ENCODE measurements at regions not wholly inside any gene's neighbourhood (a gene's known extent, or its start where the extent isn't known, plus 50 kb on each side); places are given as distances from the start of the nearest gene placed in this dataset.

GRCh38 chr7:146002431-146003078 is 114.0 kb upstream of the CNTNAP2 start:
- Histone ChIP-seq H3K36me3 (ENCODE audit: control insufficient read depth in 1 of 2, insufficient read depth in 2 of 2, low read length in 2 of 2) (no peaks in the 10 kb centered on the region), H3K27me3 (ENCODE audit: low read depth, low read length) (no peaks in the 10 kb centered on the region), H3K4me3 (ENCODE audit: low read depth in 1 of 2, low read length in 2 of 2) (no peak overlapping the region), H3K9me3 (ENCODE audit: control insufficient read depth in 1 of 2, low read length in 2 of 2) (no peaks in the 10 kb centered on the region), H3K4me1 (ENCODE audit: control insufficient read depth in 1 of 2, insufficient read depth in 2 of 2, low read length in 2 of 2) (no peaks in the 10 kb centered on the region), H3K27ac (ENCODE audit: low read length) (no peak overlapping the region)

GRCh38 chr7:146002008-146002407 is 114.6 kb upstream of the CNTNAP2 start:
- no peaks in the 10 kb centered on the region for H3K9me3 ChIP-seq (ENCODE audit: control insufficient read depth in 1 of 2, low read length in 2 of 2)
- H3K4me1 ChIP-seq (ENCODE audit: control insufficient read depth in 1 of 2, insufficient read depth in 2 of 2, low read length in 2 of 2), result no peaks in the 10 kb centered on the region
- no peak overlapping the region for H3K4me3 ChIP-seq (ENCODE audit: low read depth in 1 of 2, low read length in 2 of 2)
- H3K36me3 ChIP-seq (ENCODE audit: control insufficient read depth in 1 of 2, insufficient read depth in 2 of 2, low read length in 2 of 2), result no peaks in the 10 kb centered on the region
- H3K27me3 ChIP-seq (ENCODE audit: low read depth, low read length), result no peaks in the 10 kb centered on the region
- no peak overlapping the region for H3K27ac ChIP-seq (ENCODE audit: low read length)

- H3K27me3 ChIP-seq (ENCODE audit: low read depth, low read length), result no peaks in the 10 kb centered on the region
- H3K27ac ChIP-seq (ENCODE audit: low read length), result no peak overlapping the region
- H3K4me1 ChIP-seq (ENCODE audit: control insufficient read depth in 1 of 2, insufficient read depth in 2 of 2, low read length in 2 of 2), result no peaks in the 10 kb centered on the region
- H3K4me3 ChIP-seq (ENCODE audit: low read depth in 1 of 2, low read length in 2 of 2), result no peak overlapping the region
- no peaks in the 10 kb centered on the region for H3K36me3 ChIP-seq (ENCODE audit: control insufficient read depth in 1 of 2, insufficient read depth in 2 of 2, low read length in 2 of 2)
- H3K9me3 ChIP-seq (ENCODE audit: control insufficient read depth in 1 of 2, low read length in 2 of 2), result no peaks in the 10 kb centered on the region
These were observed 115.7 kb upstream of the CNTNAP2 start for GRCh38 chr7:146000882-146001281.

GRCh38 chr7:145989469-145989868 is 127.1 kb upstream of the CNTNAP2 start:
- H3K27ac ChIP-seq (ENCODE audit: low read length), result no peak overlapping the region
- no peaks in the 10 kb centered on the region for H3K4me1 ChIP-seq (ENCODE audit: control insufficient read depth in 1 of 2, insufficient read depth in 2 of 2, low read length in 2 of 2)
- no peak overlapping the region for H3K4me3 ChIP-seq (ENCODE audit: low read depth in 1 of 2, low read length in 2 of 2)
- H3K27me3 ChIP-seq (ENCODE audit: low read depth, low read length), result no peaks in the 10 kb centered on the region
- H3K9me3 ChIP-seq (ENCODE audit: control insufficient read depth in 1 of 2, low read length in 2 of 2), result peaks cover 0 to 4% of the 10 kb centered on the region in 2 donors
- H3K36me3 ChIP-seq (ENCODE audit: control insufficient read depth in 1 of 2, insufficient read depth in 2 of 2, low read length in 2 of 2), result no peaks in the 10 kb centered on the region

- no peaks in the 10 kb centered on the region for H3K4me1 ChIP-seq (ENCODE audit: control insufficient read depth in 1 of 2, insufficient read depth in 2 of 2, low read length in 2 of 2)
- peaks cover 0 to 4% of the 10 kb centered on the region in 2 donors for H3K9me3 ChIP-seq (ENCODE audit: control insufficient read depth in 1 of 2, low read length in 2 of 2)
- H3K4me3 ChIP-seq (ENCODE audit: low read depth in 1 of 2, low read length in 2 of 2), result no peak overlapping the region
- H3K27me3 ChIP-seq (ENCODE audit: low read depth, low read length), result no peaks in the 10 kb centered on the region
- H3K36me3 ChIP-seq (ENCODE audit: control insufficient read depth in 1 of 2, insufficient read depth in 2 of 2, low read length in 2 of 2), result no peaks in the 10 kb centered on the region
- H3K27ac ChIP-seq (ENCODE audit: low read length), result no peak overlapping the region
These were observed 130.2 kb upstream of the CNTNAP2 start for GRCh38 chr7:145986248-145986874.

- Histone ChIP-seq H3K4me1 (ENCODE audit: control insufficient read depth in 1 of 2, insufficient read depth in 2 of 2, low read length in 2 of 2) (no peaks in the 10 kb centered on the region), H3K27ac (ENCODE audit: low read length) (no peak overlapping the region), H3K36me3 (ENCODE audit: control insufficient read depth in 1 of 2, insufficient read depth in 2 of 2, low read length in 2 of 2) (no peaks in the 10 kb centered on the region), H3K4me3 (ENCODE audit: low read depth in 1 of 2, low read length in 2 of 2) (no peak overlapping the region), H3K27me3 (ENCODE audit: low read depth, low read length) (no peaks in the 10 kb centered on the region), H3K9me3 (ENCODE audit: control insufficient read depth in 1 of 2, low read length in 2 of 2) (no peaks in the 10 kb centered on the region)
These were observed 137.8 kb upstream of the CNTNAP2 start for GRCh38 chr7:145978769-145979168.

GRCh38 chr7:145959981-145960380 is 156.6 kb upstream of the CNTNAP2 start:
- H3K27ac ChIP-seq (ENCODE audit: low read length), result no peak overlapping the region
- no peaks in the 10 kb centered on the region for H3K27me3 ChIP-seq (ENCODE audit: low read depth, low read length)
- H3K9me3 ChIP-seq (ENCODE audit: control insufficient read depth in 1 of 2, low read length in 2 of 2), result no peaks in the 10 kb centered on the region
- H3K36me3 ChIP-seq (ENCODE audit: control insufficient read depth in 1 of 2, insufficient read depth in 2 of 2, low read length in 2 of 2), result no peaks in the 10 kb centered on the region
- no peaks in the 10 kb centered on the region for H3K4me1 ChIP-seq (ENCODE audit: control insufficient read depth in 1 of 2, insufficient read depth in 2 of 2, low read length in 2 of 2)
- no peak overlapping the region for H3K4me3 ChIP-seq (ENCODE audit: low read depth in 1 of 2, low read length in 2 of 2)

GRCh38 chr7:145957160-145957890 is 159.3 kb upstream of the CNTNAP2 start:
- H3K27me3 ChIP-seq (ENCODE audit: low read depth, low read length), result no peaks in the 10 kb centered on the region
- no peaks in the 10 kb centered on the region for H3K9me3 ChIP-seq (ENCODE audit: control insufficient read depth in 1 of 2, low read length in 2 of 2)
- no peak overlapping the region for H3K4me3 ChIP-seq (ENCODE audit: low read depth in 1 of 2, low read length in 2 of 2)
- H3K4me1 ChIP-seq (ENCODE audit: control insufficient read depth in 1 of 2, insufficient read depth in 2 of 2, low read length in 2 of 2), result no peaks in the 10 kb centered on the region
- no peak overlapping the region for H3K27ac ChIP-seq (ENCODE audit: low read length)
- H3K36me3 ChIP-seq (ENCODE audit: control insufficient read depth in 1 of 2, insufficient read depth in 2 of 2, low read length in 2 of 2), result no peaks in the 10 kb centered on the region

GRCh38 chr7:145951566-145951965 is 165.0 kb upstream of the CNTNAP2 start:
- no peak overlapping the region for H3K27ac ChIP-seq (ENCODE audit: low read length)
- H3K4me3 ChIP-seq (ENCODE audit: low read depth in 1 of 2, low read length in 2 of 2), result no peak overlapping the region
- H3K4me1 ChIP-seq (ENCODE audit: control insufficient read depth in 1 of 2, insufficient read depth in 2 of 2, low read length in 2 of 2), result no peaks in the 10 kb centered on the region
- H3K9me3 ChIP-seq (ENCODE audit: control insufficient read depth in 1 of 2, low read length in 2 of 2), result no peaks in the 10 kb centered on the region
- H3K36me3 ChIP-seq (ENCODE audit: control insufficient read depth in 1 of 2, insufficient read depth in 2 of 2, low read length in 2 of 2), result no peaks in the 10 kb centered on the region
- no peaks in the 10 kb centered on the region for H3K27me3 ChIP-seq (ENCODE audit: low read depth, low read length)

GRCh38 chr7:145928937-145929336 is 187.7 kb upstream of the CNTNAP2 start:
- no peak overlapping the region for H3K4me3 ChIP-seq (ENCODE audit: low read depth in 1 of 2, low read length in 2 of 2)
- no peaks in the 10 kb centered on the region for H3K36me3 ChIP-seq (ENCODE audit: control insufficient read depth in 1 of 2, insufficient read depth in 2 of 2, low read length in 2 of 2)
- H3K9me3 ChIP-seq (ENCODE audit: control insufficient read depth in 1 of 2, low read length in 2 of 2), result peaks cover 0 to 3% of the 10 kb centered on the region in 2 donors
- no peaks in the 10 kb centered on the region for H3K27me3 ChIP-seq (ENCODE audit: low read depth, low read length)
- no peak overlapping the region for H3K27ac ChIP-seq (ENCODE audit: low read length)
- no peaks in the 10 kb centered on the region for H3K4me1 ChIP-seq (ENCODE audit: control insufficient read depth in 1 of 2, insufficient read depth in 2 of 2, low read length in 2 of 2)

GRCh38 chr7:145919712-145920111 is 196.9 kb upstream of the CNTNAP2 start:
- Histone ChIP-seq H3K36me3 (ENCODE audit: control insufficient read depth in 1 of 2, insufficient read depth in 2 of 2, low read length in 2 of 2) (no peaks in the 10 kb centered on the region), H3K9me3 (ENCODE audit: control insufficient read depth in 1 of 2, low read length in 2 of 2) (peaks cover 11 to 15% of the 10 kb centered on the region in 2 donors), H3K27me3 (ENCODE audit: low read depth, low read length) (no peaks in the 10 kb centered on the region), H3K4me3 (ENCODE audit: low read depth in 1 of 2, low read length in 2 of 2) (no peak overlapping the region), H3K4me1 (ENCODE audit: control insufficient read depth in 1 of 2, insufficient read depth in 2 of 2, low read length in 2 of 2) (no peaks in the 10 kb centered on the region), H3K27ac (ENCODE audit: low read length) (no peak overlapping the region)

Data from muscle layer of duodenum (tissue), 2 donors.